HG02623 (cell line): ENCODE measurements at regions not wholly inside any gene's neighbourhood (a gene's known extent, or its start where the extent isn't known, plus 50 kb on each side); places are given as distances from the start of the nearest gene placed in this dataset.

Experiments used
- ATAC-seq: cut with Tn5 transposase; IDR thresholded peaks from one replicate; pipeline ENCODE4 v1.9.1; 2021; ENCODE audit warnings: moderate library complexity; ENCODE audit not compliant: unreplicated experiment

- ATAC-seq: no peak
Observed at GRCh38 chr1:38272515-38272914, 225.9 kb upstream of the POU3F1 start.

DNA sequence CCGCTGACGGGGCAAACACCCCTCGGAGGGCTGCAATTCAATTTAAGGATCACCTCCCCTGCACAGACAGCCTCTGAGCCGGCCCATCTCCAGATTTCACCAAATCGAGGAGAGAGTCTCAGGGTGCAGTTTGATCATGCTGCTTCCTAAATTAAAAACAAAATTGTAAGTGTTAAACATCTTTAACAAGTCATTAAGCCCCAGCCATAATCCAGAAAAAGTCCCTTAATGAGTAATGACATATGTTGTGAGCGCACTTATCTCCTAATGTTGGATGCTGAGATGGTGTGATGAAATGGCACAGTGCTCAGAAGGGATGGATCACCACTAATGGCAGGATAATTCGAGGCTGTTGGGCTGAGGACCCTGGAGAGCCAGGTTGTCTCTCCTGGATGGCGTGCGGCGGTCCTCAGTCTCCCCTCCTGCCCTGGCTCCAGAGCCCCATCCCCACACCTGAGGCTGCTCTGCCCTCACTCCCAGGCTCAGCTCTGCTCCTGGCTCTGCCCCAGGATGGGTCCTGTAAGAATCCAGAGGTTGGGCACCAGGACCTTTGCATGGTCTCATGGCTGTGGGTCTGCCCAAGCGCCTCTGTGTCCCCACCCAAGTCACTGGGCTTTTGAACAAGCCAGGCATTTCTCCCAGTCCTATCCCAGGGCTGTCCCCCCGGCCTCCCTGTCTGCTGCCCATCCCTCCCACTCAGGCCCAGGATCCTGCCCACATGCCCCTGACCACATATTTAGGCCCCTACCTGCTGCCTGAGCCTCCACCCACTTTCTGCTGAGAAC is 224.4 kb upstream of the POU3F1 start:
- ATAC-seq: no peak

DNA sequence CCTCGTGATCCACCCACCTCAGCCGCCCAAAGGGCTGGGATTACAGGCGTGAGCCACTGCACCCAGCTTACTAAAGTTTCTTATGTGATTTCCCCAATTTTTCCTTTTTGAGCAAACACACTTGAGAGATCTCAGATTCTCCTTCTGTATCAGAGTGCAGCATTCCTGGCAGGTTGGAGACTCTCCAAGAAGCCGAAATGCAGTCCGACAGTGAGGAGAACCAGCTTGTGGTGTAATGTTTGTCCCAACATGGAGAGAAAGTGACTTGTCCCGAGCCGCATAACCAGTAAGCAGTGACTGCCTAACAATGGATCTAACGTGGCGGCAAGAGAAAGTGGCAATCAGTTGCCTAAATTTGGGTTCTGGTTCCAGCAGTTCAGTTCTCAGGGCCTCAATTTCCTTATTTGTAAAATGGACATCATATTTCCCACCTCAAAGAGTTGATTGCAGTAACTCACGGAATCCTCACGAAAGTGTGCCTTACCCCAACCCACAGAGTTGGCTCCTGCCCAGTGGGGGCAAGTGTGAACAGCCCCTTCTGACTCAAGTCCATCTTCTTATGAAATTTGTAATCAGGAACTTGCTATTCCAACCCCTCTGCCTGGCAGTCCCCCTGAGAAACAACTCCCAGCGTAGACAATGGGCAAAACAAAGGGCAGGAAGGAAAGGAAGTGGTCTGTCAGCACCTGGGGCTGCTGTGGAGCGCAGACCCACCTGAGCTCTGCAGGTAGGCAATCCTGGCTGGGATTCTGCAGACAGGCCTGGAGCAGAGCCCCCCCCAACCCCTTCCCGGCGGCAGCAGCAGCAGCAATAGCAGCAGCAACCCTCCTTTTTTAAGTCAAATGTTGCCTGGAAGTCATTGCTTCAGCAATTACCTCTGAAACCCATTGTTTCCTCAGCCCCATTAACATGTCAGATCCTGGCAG is 223.6 kb upstream of the POU3F1 start:
- no peak for ATAC-seq

DNA sequence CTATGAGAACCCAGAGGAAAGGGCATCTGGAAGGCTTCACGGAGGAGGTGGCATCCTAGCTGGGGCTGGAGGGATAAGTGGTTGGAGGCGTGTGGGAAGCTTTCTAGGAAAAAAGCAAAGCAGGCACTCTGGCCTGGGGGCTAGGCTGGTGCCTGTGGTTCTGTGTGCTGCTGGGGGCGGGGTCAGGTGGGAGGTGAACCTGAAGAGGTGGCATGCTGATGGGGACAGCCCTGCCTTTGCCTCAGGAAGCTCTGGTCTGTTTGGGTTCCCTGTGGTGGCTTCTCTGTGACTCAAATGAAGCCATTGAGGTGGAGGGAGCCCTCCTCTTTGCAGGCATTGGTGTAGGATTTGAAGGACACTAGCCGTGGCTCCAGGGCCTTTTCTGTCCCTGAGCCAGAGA is 221.6 kb upstream of the POU3F1 start:
- no peak for ATAC-seq

DNA sequence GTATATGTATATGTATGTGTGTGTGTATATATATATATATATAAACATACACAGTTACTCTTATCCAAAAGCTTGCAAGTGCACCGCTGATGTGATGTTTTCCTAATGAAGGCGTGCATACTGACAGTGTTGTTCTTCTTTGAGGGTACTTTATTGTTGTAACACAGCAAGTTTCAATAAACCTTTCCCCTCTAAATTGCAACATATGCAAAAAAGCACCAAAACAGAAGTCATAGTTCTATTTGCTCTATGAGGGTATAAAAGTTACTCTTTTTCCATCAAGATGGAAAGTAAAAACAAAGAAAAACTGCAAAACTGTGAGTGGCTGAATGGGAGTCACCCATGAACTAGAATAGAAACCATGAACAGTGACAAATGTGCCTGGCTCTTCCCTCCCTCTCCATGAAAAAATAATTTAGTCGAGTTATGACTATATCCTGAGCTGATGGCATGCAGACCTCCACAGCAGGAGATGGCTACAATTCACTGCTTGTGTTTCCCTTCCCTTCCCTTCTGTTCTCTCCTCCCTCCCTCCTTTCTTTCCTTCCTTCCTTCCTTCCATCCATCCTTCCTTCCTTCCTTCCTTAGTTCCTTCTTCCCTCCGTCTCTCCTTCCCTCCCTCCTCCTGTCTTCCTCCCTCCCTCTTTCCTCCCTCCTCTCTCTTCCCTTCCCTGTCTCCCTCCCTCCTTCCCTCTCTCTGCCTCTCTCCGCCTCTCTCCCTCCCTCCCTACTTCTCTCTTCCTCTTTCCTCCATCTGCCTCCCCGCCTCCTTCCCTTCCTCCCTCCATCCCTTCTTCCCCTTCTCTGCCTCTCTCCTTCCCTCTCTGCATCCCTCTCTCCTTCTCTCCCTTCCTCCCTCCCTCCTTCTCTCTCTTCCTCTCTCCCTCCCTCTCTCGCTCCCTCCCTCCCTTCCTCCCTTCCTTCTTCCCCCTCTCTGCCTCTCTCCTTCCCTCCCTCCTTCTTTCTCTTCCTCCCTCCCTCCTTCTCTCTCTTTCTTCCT is 220.7 kb upstream of the POU3F1 start:
- ATAC-seq: no peak

GRCh38 chr1:38266197-38266520 is 219.6 kb upstream of the POU3F1 start:
- ATAC-seq: no peak

DNA sequence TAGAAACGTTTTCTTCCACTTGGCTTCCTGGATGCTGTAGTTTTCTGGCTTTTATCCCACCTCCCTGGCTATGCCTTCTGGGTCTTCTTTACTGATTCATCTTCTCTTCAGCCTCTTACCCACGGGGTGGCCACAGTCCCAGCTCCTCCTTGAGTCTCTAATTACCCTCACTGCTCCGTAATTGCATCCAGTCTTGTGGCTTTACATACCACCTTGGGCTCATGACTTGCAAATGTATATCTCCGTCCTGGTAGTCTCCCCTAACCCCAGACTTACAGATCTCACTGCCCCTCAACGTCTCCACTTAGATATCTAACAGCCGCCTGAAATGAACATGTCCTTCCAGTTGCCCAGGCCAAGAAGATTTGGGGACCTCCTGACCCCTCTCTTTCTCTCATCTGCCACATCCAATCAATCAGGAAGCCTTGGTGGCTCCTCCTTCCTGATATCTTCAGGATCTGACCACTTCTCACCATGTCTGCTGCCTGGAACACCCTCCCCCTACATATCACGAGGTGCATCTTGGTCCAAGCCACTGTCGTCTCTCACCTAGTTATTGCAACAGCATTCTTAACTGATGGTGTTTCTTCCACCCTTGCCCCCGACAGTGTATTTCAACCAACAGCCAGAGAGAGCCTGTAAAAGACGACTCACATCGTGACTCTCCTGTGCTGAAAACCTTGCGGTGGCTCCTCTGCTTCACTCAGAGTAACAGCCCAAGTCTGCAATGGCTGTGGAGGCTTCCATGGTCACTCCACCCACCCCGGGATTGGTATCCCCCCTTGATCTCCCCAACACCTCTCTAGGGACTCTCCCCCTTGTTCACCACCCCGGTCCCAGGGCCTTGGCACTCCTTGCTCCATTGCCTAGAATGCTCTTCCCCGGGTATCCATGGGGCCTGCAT is 219.0 kb upstream of the POU3F1 start:
- no peak for ATAC-seq

GRCh38 chr1:38263438-38263837 is 216.8 kb upstream of the POU3F1 start:
- no peak for ATAC-seq

- ATAC-seq: no peak
Observed at GRCh38 chr1:38261574-38261973, 215.0 kb upstream of the POU3F1 start.

DNA sequence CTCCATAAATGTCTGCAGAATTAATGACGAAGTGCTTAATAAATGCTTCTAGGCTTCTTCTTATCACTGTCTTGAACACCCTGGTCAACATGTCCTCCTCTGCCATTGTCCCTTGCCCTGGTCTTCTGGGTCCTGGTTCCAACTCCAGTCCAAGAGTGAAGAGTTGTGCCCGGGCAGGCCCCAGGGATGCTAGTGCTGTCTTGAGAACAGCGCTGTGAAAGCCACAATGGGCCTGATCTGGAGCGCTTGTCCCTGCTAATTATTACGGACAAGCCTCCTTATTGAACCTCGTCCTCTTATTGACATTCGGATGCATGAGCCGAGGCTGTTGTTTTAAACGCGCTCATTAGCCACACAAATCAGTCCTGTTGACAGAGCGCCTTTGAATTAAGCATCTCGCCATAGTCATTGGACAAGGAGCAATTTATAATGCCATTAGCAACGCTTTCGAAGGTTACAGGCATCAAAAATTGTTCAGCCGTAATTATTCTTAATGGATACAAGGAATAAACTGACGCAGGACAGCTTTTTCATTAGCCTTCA is 211.6 kb upstream of the POU3F1 start:
- no peak for ATAC-seq

DNA sequence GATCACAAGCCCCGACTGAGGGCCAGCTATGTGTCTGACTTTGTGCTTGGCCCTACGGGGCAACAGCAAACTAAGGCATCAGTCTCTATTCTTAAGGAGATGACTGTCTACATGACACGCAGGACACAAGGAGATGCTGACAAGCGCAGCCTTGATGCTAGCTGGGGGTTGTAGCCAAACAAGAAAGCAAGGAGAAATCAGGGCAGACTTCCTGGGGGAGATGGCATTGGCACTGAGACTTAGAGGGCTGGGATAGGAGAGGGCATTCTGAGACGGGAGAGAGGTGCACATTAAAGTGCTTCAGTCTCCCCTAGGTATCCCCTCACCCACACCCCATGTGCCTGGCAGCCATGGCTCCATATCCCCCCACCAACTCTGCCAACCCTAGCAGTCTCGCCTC is 210.8 kb upstream of the POU3F1 start:
- ATAC-seq: no peak

- no peak for ATAC-seq
Observed at GRCh38 chr1:38256072-38256471, 209.5 kb upstream of the POU3F1 start.

DNA sequence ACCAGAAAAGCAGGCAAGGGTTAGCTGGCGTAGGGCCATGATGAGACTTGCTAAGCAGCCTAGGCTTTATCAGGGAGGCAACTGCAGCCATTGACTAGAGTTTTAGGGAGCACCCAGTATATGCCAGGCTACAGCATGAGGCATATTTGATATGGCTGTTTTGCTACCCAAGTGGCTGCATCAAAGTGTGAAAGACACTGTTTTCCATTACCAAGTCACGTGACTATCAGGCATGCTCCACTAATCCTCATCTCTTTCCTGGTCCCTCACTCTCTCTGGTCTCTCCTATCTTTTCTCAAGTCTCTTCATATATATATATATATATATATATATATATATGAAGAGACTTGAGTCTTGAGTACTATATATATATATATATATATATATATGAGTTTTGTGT is 206.7 kb upstream of the POU3F1 start:
- no peak for ATAC-seq

DNA sequence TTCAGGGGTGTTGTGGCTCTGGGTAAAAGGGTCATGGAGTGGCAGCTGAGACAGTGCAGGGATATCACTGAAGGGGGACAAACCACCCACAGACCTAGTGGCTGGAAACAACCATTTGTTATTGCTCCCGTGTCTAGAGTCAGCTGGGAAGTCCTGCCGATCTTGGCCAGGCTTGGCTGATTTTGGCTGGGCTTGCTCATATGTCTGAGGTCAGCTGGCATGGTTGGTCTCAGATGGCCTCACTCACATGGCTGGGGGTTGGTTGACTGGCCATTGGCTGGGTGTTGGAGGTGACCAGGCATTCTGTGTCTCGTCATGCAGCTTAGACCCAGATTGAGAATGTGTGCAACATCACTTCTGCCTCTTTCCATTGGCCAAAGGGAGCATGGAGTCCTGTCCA is 203.8 kb upstream of the POU3F1 start:
- no peak for ATAC-seq

DNA sequence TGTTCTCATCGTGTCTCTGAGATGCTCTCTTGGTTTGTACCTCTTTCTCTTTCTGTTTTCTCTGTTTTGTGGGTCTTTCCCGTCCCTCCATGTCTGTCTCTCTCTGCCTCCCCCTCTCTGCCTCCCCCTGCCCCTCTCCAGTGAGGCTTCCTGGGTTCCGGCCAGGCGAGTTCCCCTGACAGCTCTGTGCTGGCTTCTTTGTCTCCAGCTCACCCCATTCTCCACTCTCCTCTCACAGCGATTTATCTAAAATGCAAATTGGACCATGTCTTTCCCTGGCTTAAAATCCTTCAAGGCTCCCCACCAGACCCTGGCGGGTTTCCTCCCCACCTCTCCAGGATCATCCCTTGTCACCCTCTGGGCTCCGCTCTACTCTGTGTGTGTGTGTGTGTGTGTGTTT is 202.4 kb upstream of the POU3F1 start:
- no peak for ATAC-seq

DNA sequence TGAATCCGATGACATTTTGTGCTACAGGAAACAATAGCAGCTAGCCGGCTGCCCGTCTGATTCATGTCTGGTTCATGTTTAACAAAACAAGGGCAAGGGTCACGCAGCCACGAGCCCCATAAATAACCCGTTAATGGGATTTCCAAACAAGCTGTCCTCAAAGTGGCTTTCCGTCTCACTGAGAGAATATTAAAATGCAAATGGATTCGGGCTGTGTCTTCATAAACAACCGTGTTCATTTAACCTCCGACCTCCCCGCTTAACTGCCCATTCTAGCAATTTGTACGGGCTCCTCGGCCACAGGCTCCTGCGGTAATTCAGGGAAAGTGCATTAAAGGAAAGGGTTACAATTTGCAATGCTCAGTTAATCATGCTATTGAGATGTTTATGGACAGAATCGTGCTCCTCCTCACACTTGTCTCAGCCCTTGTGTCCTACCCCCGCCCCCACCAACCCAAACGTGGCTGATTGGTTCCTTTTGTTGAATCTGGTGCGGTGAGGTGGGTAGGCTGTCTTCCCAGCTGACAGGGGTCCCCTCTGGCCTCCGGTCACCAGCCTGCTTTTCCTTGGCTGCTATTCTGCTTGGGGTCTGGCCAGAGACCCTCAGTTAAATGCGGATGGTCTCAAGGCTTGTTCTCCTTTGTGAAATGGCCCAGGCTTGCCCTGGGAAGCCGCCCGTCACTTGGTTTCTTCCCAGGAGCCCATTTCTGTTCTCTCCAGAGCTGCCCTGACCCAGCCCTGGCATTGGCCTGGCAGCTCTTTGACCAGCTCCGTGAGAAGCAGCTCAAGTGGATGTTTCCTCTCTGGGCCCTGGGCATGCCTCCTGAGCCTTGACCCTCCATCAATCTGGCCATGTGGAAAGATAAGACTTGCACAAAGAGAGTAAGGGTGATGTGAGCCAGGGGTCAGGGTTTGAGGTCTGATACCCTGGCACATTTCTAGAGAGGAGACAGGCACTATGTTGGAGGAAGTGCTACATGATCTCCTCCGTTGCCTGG is 200.7 kb upstream of the POU3F1 start:
- ATAC-seq: no peak

- ATAC-seq: no peak
Observed at GRCh38 chr1:38244218-38244845, 197.7 kb upstream of the POU3F1 start.

GRCh38 chr1:38243106-38243505 is 196.5 kb upstream of the POU3F1 start:
- no peak for ATAC-seq
